ENCODE measurements at regions not wholly inside any gene's neighbourhood (a gene's known extent, or its start where the extent isn't known, plus 50 kb on each side); places are given as distances from the start of the nearest gene placed in this dataset.

GRCh38 chr3:144677103-144677502 is 705.5 kb downstream of the DIPK2A start:
- Histone ChIP-seq H3K36me3 (ENCODE audit: low read depth) (no peaks in the 10 kb centered on the region), H2AFZ (no peak overlapping the region), H3F3A (ENCODE audit: insufficient read depth, low read depth) (no peaks in the 10 kb centered on the region), H3K79me2 (ENCODE audit: low read depth) (no peaks in the 10 kb centered on the region), H3K4me3 (no peak overlapping the region), H3K27ac (no peak overlapping the region), H3K9me2 (ENCODE audit: insufficient read depth) (no peaks in the 10 kb centered on the region), H3K4me1 (replicated peaks; ENCODE audit: insufficient read depth) (no peaks in the 10 kb centered on the region), H4K20me1 (ENCODE audit: insufficient read depth) (no peaks in the 10 kb centered on the region), H3K9me3 (ENCODE audit: insufficient read depth, low read depth) (no peaks in the 10 kb centered on the region), H3K27me3 (ENCODE audit: insufficient read depth, low read depth) (no peaks in the 10 kb centered on the region), H3K4me2 (no peak overlapping the region)
- TF ChIP-seq EZH2 (IDR thresholded peaks at IDR 0.05; ENCODE audit: low read depth) (no peak), CTCF (conservative IDR thresholded peaks at IDR 0.05) (no peak)
- intact Hi-C loops (cut with micrococcal nuclease; ENCODE audit: unreplicated experiment): no loop called here
- ChIA-PET POLR2A (ENCODE audit: unreplicated experiment) (interaction anchor here (0.6 to 0.7 kb wide), 2 partner anchors 21 to 705 kb away, joined by 4 read pairs; no protein-coding TSS in a partner anchor), CTCF (no interaction called here)
- no peak for DNase-seq
- BruUV-seq (replicated peaks): no TSS peak

GRCh38 chr3:144683065-144683464 is 711.4 kb downstream of the DIPK2A start:
- TF ChIP-seq EZH2 (IDR thresholded peaks at IDR 0.05; ENCODE audit: low read depth): no peak
- no peak for TF ChIP-seq CTCF (conservative IDR thresholded peaks at IDR 0.05)
- no peaks in the 10 kb centered on the region for H3K9me3 ChIP-seq (ENCODE audit: insufficient read depth, low read depth)
- DNase-seq: no peak
- CTCF ChIA-PET: no interaction called here
- H3K27ac ChIP-seq: no peak overlapping the region
- H4K20me1 ChIP-seq (ENCODE audit: insufficient read depth): no peaks in the 10 kb centered on the region
- POLR2A ChIA-PET (ENCODE audit: unreplicated experiment): no interaction called here
- H3F3A ChIP-seq (ENCODE audit: insufficient read depth, low read depth): no peaks in the 10 kb centered on the region
- intact Hi-C loops (cut with micrococcal nuclease; ENCODE audit: unreplicated experiment): no loop called here
- H3K4me1 ChIP-seq (replicated peaks; ENCODE audit: insufficient read depth): no peaks in the 10 kb centered on the region
- no peak overlapping the region for H3K4me3 ChIP-seq
- H3K36me3 ChIP-seq (ENCODE audit: low read depth): no peaks in the 10 kb centered on the region
- no peaks in the 10 kb centered on the region for H3K79me2 ChIP-seq (ENCODE audit: low read depth)
- H3K27me3 ChIP-seq (ENCODE audit: insufficient read depth, low read depth): no peaks in the 10 kb centered on the region
- H3K9me2 ChIP-seq (ENCODE audit: insufficient read depth): no peaks in the 10 kb centered on the region
- no peak overlapping the region for H3K4me2 ChIP-seq
- BruUV-seq (replicated peaks): no TSS peak
- no peak overlapping the region for H2AFZ ChIP-seq

- Histone ChIP-seq H3K4me2 (no peak overlapping the region), H3K79me2 (ENCODE audit: low read depth) (no peaks in the 10 kb centered on the region), H3K27me3 (ENCODE audit: insufficient read depth, low read depth) (no peaks in the 10 kb centered on the region), H3K27ac (no peak overlapping the region), H3K36me3 (ENCODE audit: low read depth) (no peaks in the 10 kb centered on the region), H3K9me3 (ENCODE audit: insufficient read depth, low read depth) (no peaks in the 10 kb centered on the region), H3K4me3 (no peak overlapping the region), H2AFZ (no peak overlapping the region), H3K9me2 (ENCODE audit: insufficient read depth) (no peaks in the 10 kb centered on the region; the same call in 1 of the 2 replicates), H4K20me1 (ENCODE audit: insufficient read depth) (no peaks in the 10 kb centered on the region), H3K4me1 (replicated peaks; ENCODE audit: insufficient read depth) (no peaks in the 10 kb centered on the region), H3F3A (ENCODE audit: insufficient read depth, low read depth) (no peaks in the 10 kb centered on the region)
- BruUV-seq (replicated peaks): no TSS peak
- ChIA-PET CTCF (no interaction called here), POLR2A (ENCODE audit: unreplicated experiment) (no interaction called here)
- no peak for TF ChIP-seq CTCF (conservative IDR thresholded peaks at IDR 0.05)
- no peak for TF ChIP-seq EZH2 (IDR thresholded peaks at IDR 0.05; ENCODE audit: low read depth)
- intact Hi-C loops (cut with micrococcal nuclease; ENCODE audit: unreplicated experiment): no loop called here
- DNase-seq: no peak
These were observed 716.2 kb downstream of the DIPK2A start for GRCh38 chr3:144687862-144688261.

All from PC-9 (cell line).